Stimulated activated naive CD8-positive, alpha-beta T cell treated with anti-CD3 and anti-CD28 coated beads, Interleukin-15, amount 100 ng/mL, for 72 hours (primary cell): ENCODE measurements at regions not wholly inside any gene's neighbourhood (a gene's known extent, or its start where the extent isn't known, plus 50 kb on each side); places are given as distances from the start of the nearest gene placed in this dataset.
A peak's percentile ranks its signal among the peaks of the same experiment; 100 is the strongest.
"Not testable (repeated sequence)": the region's sequence is repeated elsewhere in the genome, so short reads cannot be mapped to it uniquely, and the experiment has no call there.

ENCODE experiments used
- ATAC-seq: fragments of 150-1000 bp; cut with Tn5 transposase; 2 replicates; pipeline ENCODE4 v1.10.0; 2021; ENCODE audit warnings: mild to moderate bottlenecking, moderate library complexity
- DNase-seq, 2 donors: peaks; one replicate each; pipeline ENCODE4 v3.0.0; 2021 to 2022
- H3K27ac Mint-ChIP-seq, 2 donors: one replicate each; pipeline ENCODE4 v1.8.0; 2022; ENCODE audit warnings: mild to moderate bottlenecking in 2 of 2, mixed read lengths in 2 of 2, moderate library complexity in 2 of 2
- H3K27me3 Mint-ChIP-seq: one replicate; pipeline ENCODE4 v1.8.0; 2022; ENCODE audit warnings: mixed read lengths
- H3K4me1 Mint-ChIP-seq: one replicate; pipeline ENCODE4 v1.8.0; 2022; ENCODE audit warnings: mild to moderate bottlenecking, mixed read lengths
- H3K4me3 Mint-ChIP-seq, 2 donors: one replicate each; pipeline ENCODE4 v1.8.0; 2022; ENCODE audit warnings: mild to moderate bottlenecking in 2 of 2, mixed read lengths in 2 of 2, moderate library complexity in 1 of 2
- H3K9me3 Mint-ChIP-seq, 2 donors: one replicate each; pipeline ENCODE4 v1.8.0; 2022; ENCODE audit warnings: mixed read lengths in 2 of 2

GRCh38 chr7:145398758-145399157 lies 562.9 kb upstream of the TPK1 start:
- Mint-ChIP-seq H3K9me3 (peaks cover 9 to 28% of the 10 kb centered on the region in 2 donors), H3K4me1 (no peaks in the 10 kb centered on the region), H3K27me3 (no peaks in the 10 kb centered on the region), H3K27ac (no peak overlapping the region), H3K4me3 (no peak overlapping the region)
- DNase-seq (no peak), ATAC-seq (no peak)

DNA sequence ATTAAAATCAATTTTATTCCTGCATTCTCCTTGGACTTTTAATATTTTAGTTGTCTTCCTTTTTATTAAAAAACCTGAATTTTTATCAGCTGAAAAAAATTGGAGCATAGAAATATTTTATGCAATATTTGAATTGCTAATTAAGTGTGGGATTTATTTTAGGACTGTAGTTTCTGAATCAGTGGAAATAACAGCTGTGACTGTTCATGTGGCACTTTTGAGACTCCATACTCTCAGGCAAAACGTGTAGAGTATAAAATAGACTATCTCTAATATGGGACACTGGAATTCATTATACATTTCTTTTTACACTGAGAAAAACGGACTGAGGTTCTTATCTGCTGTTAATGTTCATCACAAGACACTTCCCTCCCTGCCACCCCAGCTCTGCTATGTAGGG lies 558.3 kb upstream of the TPK1 start:
- Mint-ChIP-seq H3K4me1 (no peaks in the 10 kb centered on the region), H3K27ac (no peak overlapping the region), H3K27me3 (no peaks in the 10 kb centered on the region), H3K4me3 (no peak overlapping the region), H3K9me3 (peaks cover 6 to 21% of the 10 kb centered on the region in 2 donors)
- ATAC-seq (no peak), DNase-seq (no peak)

GRCh38 chr7:145382762-145383161 lies 546.9 kb upstream of the TPK1 start:
- Mint-ChIP-seq H3K9me3 (peaks cover 28 to 35% of the 10 kb centered on the region in 2 donors), H3K27ac (no peak overlapping the region), H3K4me1 (no peaks in the 10 kb centered on the region), H3K4me3 (no peak overlapping the region), H3K27me3 (no peaks in the 10 kb centered on the region)
- no peak for DNase-seq
- ATAC-seq = no peak

DNA sequence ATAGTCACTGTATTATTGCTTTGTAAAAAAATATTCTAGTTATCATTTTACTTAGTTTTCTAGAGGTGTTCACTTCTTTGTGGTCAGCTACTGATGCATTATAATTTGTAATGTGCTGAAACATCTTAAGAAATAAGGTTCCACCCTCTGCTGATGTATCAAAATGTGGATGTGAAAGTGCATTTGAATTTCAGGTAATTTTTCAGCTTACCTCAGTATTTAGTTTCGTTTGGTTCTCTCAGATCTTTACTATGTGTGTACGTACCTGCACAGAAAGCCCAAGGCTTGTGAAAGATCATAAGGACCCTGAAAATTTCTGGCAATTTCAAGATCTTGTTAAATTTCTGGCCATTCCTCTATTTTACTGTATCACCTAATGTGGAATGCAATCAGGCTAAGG lies 542.3 kb upstream of the TPK1 start:
- no peak overlapping the region for H3K4me3 Mint-ChIP-seq
- H3K4me1 Mint-ChIP-seq = no peaks in the 10 kb centered on the region
- ATAC-seq = no peak
- peaks cover 7% of the 10 kb centered on the region in 2 donors for H3K9me3 Mint-ChIP-seq
- no peak for DNase-seq
- H3K27ac Mint-ChIP-seq = no peak overlapping the region
- H3K27me3 Mint-ChIP-seq = no peaks in the 10 kb centered on the region

DNA sequence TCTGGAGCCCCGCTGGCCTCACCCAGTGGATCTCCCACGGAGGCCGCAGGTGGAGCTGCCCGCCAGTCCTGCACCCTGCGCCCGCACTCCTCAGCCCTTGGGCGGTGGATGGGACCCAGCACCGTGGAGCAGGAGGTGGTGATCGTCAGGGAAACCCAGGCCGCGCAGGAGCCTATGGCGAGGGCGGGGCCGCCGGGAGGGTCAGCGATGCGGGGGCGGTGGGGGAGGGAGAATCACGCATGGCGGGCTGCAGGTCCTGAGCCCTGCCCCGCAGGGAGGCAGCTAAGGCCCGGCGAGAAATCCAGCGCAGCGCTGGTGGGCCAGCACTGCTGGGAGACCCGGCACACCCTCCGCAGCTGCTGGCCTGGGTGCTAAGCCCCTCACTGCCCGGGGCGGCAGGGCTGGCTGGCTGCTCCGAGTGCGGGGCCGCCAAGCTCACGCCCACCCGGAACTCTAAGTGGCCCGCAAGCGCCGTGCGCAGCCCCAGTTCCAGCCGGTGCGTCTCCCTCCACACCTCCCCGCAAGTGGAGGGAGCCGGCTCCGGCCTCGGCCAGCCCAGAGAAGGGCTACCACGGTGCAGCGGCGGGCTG lies 524.8 kb upstream of the TPK1 start:
- Mint-ChIP-seq H3K9me3 (peaks cover 3 to 23% of the 10 kb centered on the region in 2 donors), H3K27ac (no peak overlapping the region), H3K4me3 (no peak overlapping the region), H3K27me3 (no peaks in the 10 kb centered on the region), H3K4me1 (no peaks in the 10 kb centered on the region)
- DNase-seq (no peak), ATAC-seq (peak; percentile 40)

DNA sequence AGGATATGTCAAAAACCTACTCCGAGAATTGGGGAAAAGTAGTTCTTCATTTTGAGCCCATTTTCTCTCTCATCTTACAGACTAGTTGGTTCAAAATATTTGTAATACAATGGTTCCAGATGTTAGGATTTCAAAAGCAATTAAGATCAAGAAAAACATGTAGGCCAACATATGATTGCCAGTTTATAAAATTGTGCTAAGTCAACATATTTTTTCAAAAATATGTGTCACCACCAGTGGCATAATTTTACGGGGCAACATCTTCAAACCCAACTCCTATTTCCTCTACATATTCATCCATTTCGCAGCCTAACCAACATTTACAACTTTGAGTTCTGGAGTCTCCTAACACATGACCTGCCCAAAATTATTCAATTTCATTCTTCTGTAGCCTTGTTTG lies 514.5 kb upstream of the TPK1 start:
- no peaks in the 10 kb centered on the region for H3K27me3 Mint-ChIP-seq
- H3K4me1 Mint-ChIP-seq = no peaks in the 10 kb centered on the region
- DNase-seq = no peak
- no peak overlapping the region for H3K27ac Mint-ChIP-seq
- H3K4me3 Mint-ChIP-seq = no peak overlapping the region
- ATAC-seq = no peak
- peaks cover 11 to 15% of the 10 kb centered on the region in 2 donors for H3K9me3 Mint-ChIP-seq

- H3K4me1 Mint-ChIP-seq, DNase-seq, ATAC-seq, H3K27ac Mint-ChIP-seq, H3K27me3 Mint-ChIP-seq, H3K4me3 Mint-ChIP-seq: not testable (repeated sequence)
- H3K9me3 Mint-ChIP-seq = peaks cover 11 to 15% of the 10 kb centered on the region in 2 donors
Observed at GRCh38 chr7:145349452-145349851, 513.6 kb upstream of the TPK1 start.

GRCh38 chr7:145347271-145347670 lies 511.4 kb upstream of the TPK1 start:
- ATAC-seq (no peak), DNase-seq (no peak)
- no peak overlapping the region for H3K4me3 Mint-ChIP-seq
- H3K9me3 Mint-ChIP-seq = peaks cover 11 to 15% of the 10 kb centered on the region in 2 donors
- no peaks in the 10 kb centered on the region for H3K27me3 Mint-ChIP-seq
- no peaks in the 10 kb centered on the region for H3K4me1 Mint-ChIP-seq
- H3K27ac Mint-ChIP-seq = no peak overlapping the region

- DNase-seq = no peak
- Mint-ChIP-seq H3K27ac (no peak overlapping the region), H3K4me3 (no peak overlapping the region), H3K27me3 (no peaks in the 10 kb centered on the region), H3K4me1 (no peaks in the 10 kb centered on the region), H3K9me3 (peaks cover 4 to 18% of the 10 kb centered on the region in 2 donors)
- no peak for ATAC-seq
Observed at GRCh38 chr7:145339319-145339718, 503.5 kb upstream of the TPK1 start.

GRCh38 chr7:145331522-145331921 lies 495.7 kb upstream of the TPK1 start:
- Mint-ChIP-seq H3K27ac (no peak overlapping the region), H3K4me1 (no peaks in the 10 kb centered on the region), H3K9me3 (peaks cover 0 to 10% of the 10 kb centered on the region in 2 donors), H3K27me3 (no peaks in the 10 kb centered on the region), H3K4me3 (no peak overlapping the region)
- DNase-seq (no peak), ATAC-seq (no peak)

DNA sequence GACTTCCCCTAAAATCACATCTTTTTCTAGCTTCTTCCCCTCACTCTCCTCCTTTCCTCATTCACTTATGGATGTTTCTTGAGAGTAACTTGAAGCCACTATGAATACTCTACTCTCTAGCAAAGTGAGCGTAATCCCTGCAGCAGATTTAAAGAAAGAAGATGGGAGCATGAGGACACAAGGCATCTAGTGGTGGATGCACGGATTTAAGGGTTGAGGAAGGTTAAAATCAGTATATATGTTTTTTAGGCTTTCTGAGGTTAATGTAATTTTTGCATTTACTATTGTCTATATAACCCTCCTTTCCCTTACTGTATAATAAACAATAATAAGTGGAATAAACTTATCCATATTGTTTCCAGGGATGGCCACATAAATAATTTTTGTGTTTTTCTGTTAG lies 495.2 kb upstream of the TPK1 start:
- Mint-ChIP-seq H3K27ac (no peak overlapping the region), H3K9me3 (peaks cover 0 to 5% of the 10 kb centered on the region in 2 donors), H3K4me3 (no peak overlapping the region), H3K27me3 (no peaks in the 10 kb centered on the region), H3K4me1 (no peaks in the 10 kb centered on the region)
- DNase-seq = no peak
- ATAC-seq = no peak

- Mint-ChIP-seq H3K4me3 (no peak overlapping the region), H3K27me3 (no peaks in the 10 kb centered on the region), H3K27ac (no peak overlapping the region), H3K4me1 (no peaks in the 10 kb centered on the region), H3K9me3 (peaks cover 0 to 7% of the 10 kb centered on the region in 2 donors)
- DNase-seq = no peak
- ATAC-seq = no peak
Observed at GRCh38 chr7:145327646-145328045, 491.8 kb upstream of the TPK1 start.

- H3K27me3 Mint-ChIP-seq = no peaks in the 10 kb centered on the region
- H3K4me1 Mint-ChIP-seq = no peaks in the 10 kb centered on the region
- no peak overlapping the region for H3K27ac Mint-ChIP-seq
- H3K4me3 Mint-ChIP-seq = no peak overlapping the region
- ATAC-seq = no peak
- no peak for DNase-seq
- peaks cover 0 to 7% of the 10 kb centered on the region in 2 donors for H3K9me3 Mint-ChIP-seq
Observed at GRCh38 chr7:145324081-145324480, 488.2 kb upstream of the TPK1 start.

GRCh38 chr7:145313551-145313950 lies 477.7 kb upstream of the TPK1 start:
- ATAC-seq = no peak
- peaks cover 4 to 13% of the 10 kb centered on the region in 2 donors for H3K9me3 Mint-ChIP-seq
- no peak overlapping the region for H3K27ac Mint-ChIP-seq

GRCh38 chr7:145293754-145294153 lies 457.9 kb upstream of the TPK1 start:
- H3K27ac Mint-ChIP-seq = no peak overlapping the region
- no peaks in the 10 kb centered on the region for H3K4me1 Mint-ChIP-seq
- ATAC-seq = no peak
- H3K27me3 Mint-ChIP-seq = no peaks in the 10 kb centered on the region
- H3K4me3 Mint-ChIP-seq = no peak overlapping the region
- peaks cover 0 to 6% of the 10 kb centered on the region in 2 donors for H3K9me3 Mint-ChIP-seq
- DNase-seq = no peak

More at GRCh38 chr7:145313551-145313950, 477.7 kb upstream of the TPK1 start:
- no peaks in the 10 kb centered on the region for H3K27me3 Mint-ChIP-seq
- no peak overlapping the region for H3K4me3 Mint-ChIP-seq
- no peak for DNase-seq
- no peaks in the 10 kb centered on the region for H3K4me1 Mint-ChIP-seq

DNA sequence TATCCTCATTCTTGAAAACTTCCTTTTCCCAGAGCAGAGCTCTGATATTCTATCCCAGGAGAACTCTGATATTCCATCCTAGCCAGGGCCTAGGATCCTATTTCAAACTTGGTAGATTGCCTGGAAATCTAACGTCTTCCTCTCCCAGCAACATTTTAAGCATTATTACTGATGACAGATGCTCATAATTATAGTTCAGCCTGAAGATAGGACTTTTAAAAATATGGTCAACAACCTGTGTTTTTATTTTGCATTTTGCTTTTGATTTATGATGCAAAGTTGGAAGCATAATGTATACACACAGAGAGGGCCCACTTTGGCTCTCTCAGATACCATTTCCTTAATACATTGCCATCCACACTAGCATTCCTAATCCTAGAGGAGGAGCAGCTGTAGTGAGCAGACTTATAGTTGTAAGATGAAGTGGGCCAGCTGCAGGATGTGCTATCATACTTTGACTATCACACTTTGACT lies 457.4 kb upstream of the TPK1 start:
- ATAC-seq = no peak
- Mint-ChIP-seq H3K27me3 (no peaks in the 10 kb centered on the region), H3K9me3 (peaks cover 0 to 6% of the 10 kb centered on the region in 2 donors), H3K27ac (no peak overlapping the region), H3K4me3 (no peak overlapping the region), H3K4me1 (no peaks in the 10 kb centered on the region)
- DNase-seq = no peak

GRCh38 chr7:145289384-145289783 lies 453.5 kb upstream of the TPK1 start:
- no peaks in the 10 kb centered on the region for H3K4me1 Mint-ChIP-seq
- H3K9me3 Mint-ChIP-seq = peaks cover 0 to 10% of the 10 kb centered on the region in 2 donors
- H3K27me3 Mint-ChIP-seq = no peaks in the 10 kb centered on the region
- H3K27ac Mint-ChIP-seq = no peak overlapping the region
- H3K4me3 Mint-ChIP-seq = no peak overlapping the region
- no peak for DNase-seq
- no peak for ATAC-seq
